Type B pancreatic cell (in vitro differentiated cells): ENCODE measurements at regions not wholly inside any gene's neighbourhood (a gene's known extent, or its start where the extent isn't known, plus 50 kb on each side); places are given as distances from the start of the nearest gene placed in this dataset.

ENCODE experiments used
- DNase-seq: peaks from one replicate; pipeline ENCODE4 v3.0.0; 2021; ENCODE audit warnings: mixed read lengths; ENCODE audit not compliant: unreplicated experiment; ENCODE audit errors: extremely low spot score
- H3K27ac Mint-ChIP-seq: 2 replicates; pipeline ENCODE4 v1.8.0; 2021; ENCODE audit warnings: mild to moderate bottlenecking, mixed read lengths
- H3K27me3 Mint-ChIP-seq: 2 replicates; pipeline ENCODE4 v1.8.0; 2021; ENCODE audit warnings: mixed read lengths
- H3K36me3 Mint-ChIP-seq: 2 replicates; pipeline ENCODE4 v1.8.0; 2021; ENCODE audit warnings: mixed read lengths
- H3K4me1 Mint-ChIP-seq: one replicate; pipeline ENCODE4 v1.8.0; 2021; ENCODE audit warnings: mixed read lengths; ENCODE audit not compliant: unreplicated experiment
- H3K4me3 Mint-ChIP-seq: 2 replicates; pipeline ENCODE4 v1.8.0; 2021; ENCODE audit warnings: mild to moderate bottlenecking, mixed read lengths
- H3K9me3 Mint-ChIP-seq: 2 replicates; pipeline ENCODE4 v1.8.0; 2021; ENCODE audit warnings: mixed read lengths
- CTCF ChIP-seq: fragments of 200-600 bp; sonication (generic); conservative IDR thresholded peaks from 2 replicates; pipeline ENCODE4 v1.5.0; 2021; ENCODE audit warnings: antibody characterized with exemption, mild to moderate bottlenecking

GRCh38 chr5:153080940-153081339 lies 409.5 kb upstream of the GRIA1 start:
- H3K4me1 Mint-ChIP-seq, result peaks cover 9% of the 10 kb centered on the region
- H3K36me3 Mint-ChIP-seq, result peaks cover 5% of the 10 kb centered on the region
- DNase-seq, result no peak

GRCh38 chr5:153081385-153081784 lies 409.1 kb upstream of the GRIA1 start:
- Mint-ChIP-seq H3K4me1 (peaks cover 9% of the 10 kb centered on the region), H3K4me3 (peak overlapping the region; percentile 5), H3K27me3 (no peaks in the 10 kb centered on the region), H3K36me3 (peaks cover 5% of the 10 kb centered on the region), H3K9me3 (peaks cover 12% of the 10 kb centered on the region), H3K27ac (peak overlapping the region; percentile 80)
- no peak for TF ChIP-seq CTCF
- DNase-seq, result no peak

More at GRCh38 chr5:153080940-153081339, 409.5 kb upstream of the GRIA1 start:
- TF ChIP-seq CTCF, result no peak
- Mint-ChIP-seq H3K4me3 (peak overlapping the region; percentile 5), H3K27ac (peak overlapping the region; percentile 80), H3K9me3 (peaks cover 12% of the 10 kb centered on the region), H3K27me3 (no peaks in the 10 kb centered on the region)

DNA sequence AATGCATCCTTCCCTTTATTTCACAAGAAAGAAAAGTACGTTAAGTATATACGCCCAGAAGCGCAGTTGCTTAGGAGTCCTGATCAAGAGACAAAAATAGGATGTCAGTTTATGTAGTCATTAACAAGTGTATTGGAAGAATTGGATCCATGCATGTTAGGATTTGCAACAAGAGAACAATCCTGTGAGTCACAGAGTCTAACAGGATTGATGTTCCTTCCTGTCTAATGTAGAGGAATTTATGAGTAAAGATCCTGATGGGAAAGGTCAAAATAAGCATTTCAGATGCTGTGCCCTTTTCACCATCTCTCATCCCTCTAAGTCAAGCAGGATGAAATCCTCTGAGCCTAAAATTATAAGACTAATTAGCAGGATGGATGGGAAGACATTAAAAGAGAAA lies 406.0 kb upstream of the GRIA1 start:
- H3K9me3 Mint-ChIP-seq, result peaks cover 4% of the 10 kb centered on the region

DNA sequence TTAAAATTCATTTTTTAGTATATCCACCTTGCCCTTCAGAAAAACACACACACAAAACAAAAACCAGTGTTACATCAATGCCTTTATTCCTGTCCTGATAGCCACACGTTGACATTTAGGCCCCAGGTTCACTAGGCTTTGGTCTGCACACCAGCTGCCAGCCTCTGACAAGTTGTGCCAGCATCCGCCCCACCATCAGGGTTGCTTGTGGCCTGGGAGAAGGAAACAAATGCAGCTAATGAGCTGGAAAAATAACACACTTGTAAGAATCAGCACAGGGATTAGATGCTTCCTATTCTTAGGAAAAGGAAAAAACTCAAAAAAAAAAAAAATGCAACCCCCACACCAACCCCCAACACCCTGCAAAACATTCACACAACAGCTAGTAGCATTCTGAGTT lies 404.0 kb upstream of the GRIA1 start:
- H3K9me3 Mint-ChIP-seq, result no peaks in the 10 kb centered on the region
- peaks cover 3% of the 10 kb centered on the region for H3K4me1 Mint-ChIP-seq
- no peak overlapping the region for H3K27ac Mint-ChIP-seq
- H3K4me3 Mint-ChIP-seq, result no peak overlapping the region
- no peaks in the 10 kb centered on the region for H3K27me3 Mint-ChIP-seq
- no peak for DNase-seq
- H3K36me3 Mint-ChIP-seq, result no peaks in the 10 kb centered on the region
- TF ChIP-seq CTCF, result no peak

More for the DNA sequence above, 406.0 kb upstream of the GRIA1 start:
- H3K4me1 Mint-ChIP-seq, result peaks cover 9% of the 10 kb centered on the region
- H3K27me3 Mint-ChIP-seq, result no peaks in the 10 kb centered on the region
- TF ChIP-seq CTCF, result no peak
- no peak overlapping the region for H3K4me3 Mint-ChIP-seq
- DNase-seq, result no peak
- no peak overlapping the region for H3K27ac Mint-ChIP-seq
- H3K36me3 Mint-ChIP-seq, result peaks cover under 1% of the 10 kb centered on the region

- Mint-ChIP-seq H3K27ac (no peak overlapping the region), H3K27me3 (no peaks in the 10 kb centered on the region), H3K9me3 (no peaks in the 10 kb centered on the region), H3K4me3 (no peak overlapping the region), H3K4me1 (no peaks in the 10 kb centered on the region), H3K36me3 (no peaks in the 10 kb centered on the region)
- no peak for TF ChIP-seq CTCF
- no peak for DNase-seq
These were observed 401.9 kb upstream of the GRIA1 start for GRCh38 chr5:153088538-153088937.

DNA sequence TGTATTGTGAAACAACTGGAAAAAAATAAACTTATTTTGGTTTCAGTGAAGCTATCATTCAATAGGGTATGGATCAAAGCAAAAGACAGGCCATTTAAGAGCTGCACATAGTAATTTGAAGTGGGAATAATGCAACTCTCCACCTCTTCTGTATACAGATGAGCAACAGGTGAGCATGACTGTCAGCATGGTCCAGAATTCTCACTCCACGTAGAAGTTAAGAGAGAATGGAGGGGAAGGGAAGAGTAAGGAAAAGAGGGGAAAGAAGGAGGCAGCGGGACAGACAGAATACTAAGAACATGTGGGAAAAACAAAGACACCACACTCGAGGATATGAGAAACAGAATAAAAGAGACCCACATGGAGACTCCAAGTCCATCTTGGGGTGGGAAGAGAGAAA lies 396.1 kb upstream of the GRIA1 start:
- Mint-ChIP-seq H3K9me3 (no peaks in the 10 kb centered on the region), H3K4me1 (no peaks in the 10 kb centered on the region)

More for the DNA sequence above, 396.1 kb upstream of the GRIA1 start:
- no peak for DNase-seq
- no peak overlapping the region for H3K27ac Mint-ChIP-seq
- no peaks in the 10 kb centered on the region for H3K36me3 Mint-ChIP-seq
- TF ChIP-seq CTCF, result no peak
- no peak overlapping the region for H3K4me3 Mint-ChIP-seq
- no peaks in the 10 kb centered on the region for H3K27me3 Mint-ChIP-seq
